ENCODE measurements at regions not wholly inside any gene's neighbourhood (a gene's known extent, or its start where the extent isn't known, plus 50 kb on each side); places are given as distances from the start of the nearest gene placed in this dataset.

DNA sequence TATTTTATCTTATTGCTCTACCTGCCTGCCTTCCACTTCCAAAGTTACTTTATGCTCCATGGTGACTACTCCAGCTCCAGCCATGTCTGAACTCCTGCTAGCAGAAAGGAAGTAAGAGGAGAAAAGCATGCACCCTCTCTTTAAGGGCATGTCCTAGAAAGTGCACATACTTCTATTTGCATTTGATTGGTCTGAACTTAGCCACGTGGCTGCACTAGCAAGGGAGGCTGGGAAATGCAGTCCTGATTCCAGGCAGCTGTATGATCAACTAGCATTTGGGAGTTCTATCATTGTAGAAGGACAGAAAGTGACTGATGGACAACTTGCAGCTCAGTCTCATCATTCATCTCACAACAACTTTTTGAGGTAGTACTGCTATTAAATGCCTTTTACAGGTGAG lies 515.7 kb downstream of the BUD13 start:
- Histone ChIP-seq H3K9me3 (no peaks in the 10 kb centered on the region), H3K4me1 (no peaks in the 10 kb centered on the region), H3K27me3 (peaks cover 0 to 28% of the 10 kb centered on the region in 2 donors), H3K27ac (no peak overlapping the region), H3K4me3 (no peak overlapping the region), H3K36me3 (no peaks in the 10 kb centered on the region)
- no peak for TF ChIP-seq POLR2A (IDR thresholded peaks at IDR 0.05)
- no peak for TF ChIP-seq EP300 (IDR thresholded peaks at IDR 0.05)
- TF ChIP-seq, protein P1, sequence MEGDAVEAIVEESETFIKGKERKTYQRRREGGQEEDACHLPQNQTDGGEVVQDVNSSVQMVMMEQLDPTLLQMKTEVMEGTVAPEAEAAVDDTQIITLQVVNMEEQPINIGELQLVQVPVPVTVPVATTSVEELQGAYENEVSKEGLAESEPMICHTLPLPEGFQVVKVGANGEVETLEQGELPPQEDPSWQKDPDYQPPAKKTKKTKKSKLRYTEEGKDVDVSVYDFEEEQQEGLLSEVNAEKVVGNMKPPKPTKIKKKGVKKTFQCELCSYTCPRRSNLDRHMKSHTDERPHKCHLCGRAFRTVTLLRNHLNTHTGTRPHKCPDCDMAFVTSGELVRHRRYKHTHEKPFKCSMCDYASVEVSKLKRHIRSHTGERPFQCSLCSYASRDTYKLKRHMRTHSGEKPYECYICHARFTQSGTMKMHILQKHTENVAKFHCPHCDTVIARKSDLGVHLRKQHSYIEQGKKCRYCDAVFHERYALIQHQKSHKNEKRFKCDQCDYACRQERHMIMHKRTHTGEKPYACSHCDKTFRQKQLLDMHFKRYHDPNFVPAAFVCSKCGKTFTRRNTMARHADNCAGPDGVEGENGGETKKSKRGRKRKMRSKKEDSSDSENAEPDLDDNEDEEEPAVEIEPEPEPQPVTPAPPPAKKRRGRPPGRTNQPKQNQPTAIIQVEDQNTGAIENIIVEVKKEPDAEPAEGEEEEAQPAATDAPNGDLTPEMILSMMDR (IDR thresholded peaks at IDR 0.05): no peak
- no peak for DNase-seq (ENCODE audit: low spot score in 2 of 2)
- WGBS, 2 donors: 0% methylated on average over 1 of the region's 1 CpG

DNA sequence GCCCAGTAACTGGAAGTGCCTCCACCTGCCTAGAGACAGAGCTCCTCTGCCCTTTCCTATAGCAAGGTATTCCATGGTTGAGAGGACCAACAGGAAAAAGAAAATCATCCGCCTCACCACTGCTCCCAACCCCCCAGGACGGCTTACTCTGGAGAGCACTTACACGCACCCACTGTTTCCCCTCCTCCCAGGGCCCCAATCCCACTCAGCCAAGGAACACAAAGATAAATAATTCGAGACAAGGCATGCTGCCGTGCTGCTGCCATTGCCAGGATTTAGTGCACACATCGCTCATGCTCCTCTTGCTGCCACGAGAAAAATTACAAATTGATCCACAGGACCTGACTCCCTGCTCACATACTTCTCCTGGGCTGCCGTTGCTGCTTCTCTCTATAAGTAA lies 516.6 kb downstream of the BUD13 start:
- Histone ChIP-seq H3K4me3 (no peak overlapping the region), H3K4me1 (no peaks in the 10 kb centered on the region), H3K36me3 (no peaks in the 10 kb centered on the region), H3K27me3 (peaks cover 0 to 21% of the 10 kb centered on the region in 2 donors), H3K9me3 (no peaks in the 10 kb centered on the region), H3K27ac (no peak overlapping the region)
- DNase-seq (ENCODE audit: low spot score in 2 of 2): no peak
- TF ChIP-seq EP300 (IDR thresholded peaks at IDR 0.05): no peak
- no peak for TF ChIP-seq POLR2A (IDR thresholded peaks at IDR 0.05)
- TF ChIP-seq, protein P1 (IDR thresholded peaks at IDR 0.05): no peak
- WGBS, 2 donors: 65 to 72% methylated on average over 8 of the region's 8 CpGs

DNA sequence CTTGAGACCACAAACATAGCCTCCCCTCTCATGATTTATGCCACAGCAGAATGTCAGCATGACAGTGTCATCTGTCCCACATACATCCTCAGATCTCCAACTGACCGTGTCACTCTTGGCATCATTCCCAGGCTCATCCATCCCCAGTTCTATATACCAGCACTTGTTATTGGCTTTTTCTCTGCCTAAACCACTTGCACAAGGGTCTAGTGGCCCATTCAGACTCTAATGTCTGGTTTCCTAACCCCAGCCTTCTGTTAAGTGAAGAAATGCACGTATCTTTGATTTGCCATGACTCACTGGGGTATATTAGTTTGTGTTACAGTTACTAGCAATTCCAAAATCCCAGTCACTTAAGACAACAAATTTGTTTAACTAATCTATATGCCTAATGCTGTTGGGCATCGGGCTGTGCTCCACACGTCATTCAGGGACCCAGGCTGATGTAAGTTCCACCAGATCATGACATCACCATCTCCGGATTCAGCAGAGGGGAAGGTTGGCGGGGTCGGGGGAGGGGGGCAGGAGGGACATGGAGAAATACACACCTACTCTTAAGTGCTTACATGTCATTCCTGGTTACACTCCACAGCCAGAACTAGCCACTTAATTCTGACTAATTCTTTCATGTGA lies 517.4 kb downstream of the BUD13 start:
- TF ChIP-seq POLR2A (IDR thresholded peaks at IDR 0.05): no peak
- no peak for TF ChIP-seq EP300 (IDR thresholded peaks at IDR 0.05)
- TF ChIP-seq, protein P1 (IDR thresholded peaks at IDR 0.05): no peak
- Histone ChIP-seq H3K36me3 (no peaks in the 10 kb centered on the region), H3K27ac (no peak overlapping the region), H3K4me3 (no peak overlapping the region), H3K9me3 (no peaks in the 10 kb centered on the region), H3K27me3 (peaks cover 0 to 13% of the 10 kb centered on the region in 2 donors), H3K4me1 (no peaks in the 10 kb centered on the region)
- DNase-seq (ENCODE audit: low spot score in 2 of 2): no peak
- WGBS, 2 donors: 69 to 72% methylated on average over 7 of the region's 7 CpGs

DNA sequence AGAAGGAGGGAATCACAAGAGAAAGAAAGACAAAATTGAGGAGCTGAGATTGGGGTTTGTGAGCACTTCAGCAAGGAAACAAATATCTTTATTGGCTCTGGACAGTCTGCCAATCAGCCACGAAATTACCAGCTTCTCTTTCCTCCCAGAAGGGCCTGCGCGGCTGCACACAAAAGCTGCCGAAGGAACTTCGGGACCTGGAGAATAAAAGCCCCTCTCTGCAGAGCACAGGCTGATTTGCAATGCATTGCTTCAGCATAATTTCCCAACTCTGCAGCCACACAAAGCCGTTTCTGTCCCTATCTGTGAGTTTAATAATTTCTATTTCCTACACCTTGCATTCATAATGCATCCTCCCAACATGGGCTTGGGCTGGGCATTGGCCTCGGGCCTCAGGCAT lies 522.6 kb downstream of the BUD13 start:
- no peak for DNase-seq (ENCODE audit: low spot score in 2 of 2)
- Histone ChIP-seq H3K4me1 (no peaks in the 10 kb centered on the region), H3K36me3 (no peaks in the 10 kb centered on the region), H3K4me3 (no peak overlapping the region), H3K27me3 (no peaks in the 10 kb centered on the region), H3K9me3 (no peaks in the 10 kb centered on the region), H3K27ac (no peak overlapping the region)
- TF ChIP-seq, protein P1 (IDR thresholded peaks at IDR 0.05): no peak
- no peak for TF ChIP-seq POLR2A (IDR thresholded peaks at IDR 0.05)
- TF ChIP-seq EP300 (IDR thresholded peaks at IDR 0.05): no peak
- WGBS, 2 donors: 47 to 53% methylated on average over 7 of the region's 7 CpGs

DNA sequence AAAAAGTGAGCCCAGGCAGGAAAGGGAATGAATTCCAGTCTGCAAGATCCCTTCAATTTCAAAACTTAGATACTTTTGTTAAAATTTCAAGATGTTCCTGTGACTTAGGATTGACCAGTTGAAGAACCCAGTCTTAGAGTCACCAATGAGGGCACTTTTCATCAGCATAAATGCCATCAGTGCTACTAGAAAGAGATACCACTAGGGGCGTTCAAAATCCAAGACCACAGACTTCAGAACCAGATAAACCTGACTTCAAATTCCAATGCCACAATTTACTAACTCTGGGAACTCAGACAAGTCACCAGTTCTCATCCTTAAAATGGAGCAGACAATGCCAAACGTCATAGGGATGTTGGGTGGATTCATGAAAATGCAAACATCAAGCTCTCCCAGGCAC lies 523.2 kb downstream of the BUD13 start:
- H3K27me3 ChIP-seq: no peaks in the 10 kb centered on the region
- no peak for TF ChIP-seq POLR2A (IDR thresholded peaks at IDR 0.05)
- H3K4me3 ChIP-seq: no peak overlapping the region
- no peak overlapping the region for H3K27ac ChIP-seq
- 84 to 85% methylated on average over 2 of the region's 2 CpGs for WGBS, 2 donors
- DNase-seq (ENCODE audit: low spot score in 2 of 2): no peak
- no peaks in the 10 kb centered on the region for H3K4me1 ChIP-seq
- no peaks in the 10 kb centered on the region for H3K9me3 ChIP-seq
- H3K36me3 ChIP-seq: no peaks in the 10 kb centered on the region

DNA sequence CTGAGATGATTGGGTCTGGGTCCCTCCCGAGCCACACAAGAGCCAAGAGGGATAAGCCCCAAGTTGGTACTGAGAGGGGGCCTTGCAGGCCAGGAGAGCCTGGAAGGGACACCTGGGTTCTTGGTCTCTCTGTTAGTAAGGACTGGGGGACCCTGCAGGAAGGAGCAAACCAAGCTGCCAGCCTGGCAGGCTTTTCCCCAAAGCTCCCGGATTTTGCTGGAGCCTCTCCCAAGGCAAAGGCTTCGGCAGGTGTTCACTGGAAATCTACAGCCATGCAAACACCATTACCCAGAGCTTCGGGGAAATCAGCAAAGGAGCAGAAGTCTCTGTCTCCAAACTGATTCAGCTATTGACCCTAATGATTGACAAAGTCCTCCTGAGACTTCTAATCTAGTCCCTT lies 527.9 kb downstream of the BUD13 start:
- Histone ChIP-seq H3K27ac (no peak overlapping the region), H3K4me3 (no peak overlapping the region), H3K27me3 (no peaks in the 10 kb centered on the region), H3K9me3 (no peaks in the 10 kb centered on the region), H3K4me1 (no peaks in the 10 kb centered on the region), H3K36me3 (no peaks in the 10 kb centered on the region)
- DNase-seq (ENCODE audit: low spot score in 2 of 2): no peak
- no peak for TF ChIP-seq EP300 (IDR thresholded peaks at IDR 0.05)
- TF ChIP-seq, protein P1 (IDR thresholded peaks at IDR 0.05): no peak
- TF ChIP-seq POLR2A (IDR thresholded peaks at IDR 0.05): no peak
- WGBS, 2 donors: 75 to 79% methylated on average over 4 of the region's 4 CpGs
